ENCODE measurements at regions not wholly inside any gene's neighbourhood (a gene's known extent, or its start where the extent isn't known, plus 50 kb on each side); places are given as distances from the start of the nearest gene placed in this dataset.
"Not testable (repeated sequence)": the region's sequence is repeated elsewhere in the genome, so short reads cannot be mapped to it uniquely, and the experiment has no call there.

DNA sequence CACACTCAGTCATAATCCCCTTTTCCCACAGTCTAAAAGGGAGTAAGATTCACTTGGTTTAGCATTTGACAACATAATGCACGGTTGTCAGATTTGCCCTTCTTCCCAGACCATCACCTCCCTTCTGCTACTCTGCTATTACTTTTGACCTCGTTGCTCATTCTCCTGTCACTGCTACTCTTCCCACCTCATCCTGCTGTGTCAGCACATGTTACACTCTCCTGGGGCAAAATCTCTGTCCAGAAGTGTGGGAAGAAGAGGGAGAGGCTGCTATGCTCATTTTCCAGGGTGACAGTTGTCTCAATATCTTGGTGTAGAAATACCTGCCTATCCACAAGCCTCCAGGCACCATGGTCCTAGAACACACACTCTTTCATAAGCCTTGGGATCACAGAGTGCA is 449.9 kb upstream of the PIK3R1 start:
- H3K9ac ChIP-seq (ENCODE audit: low read depth, low read length), result no peak overlapping the region

GRCh38 chr5:67757771-67758170 is 457.8 kb upstream of the PIK3R1 start:
- peaks cover 18% of the 10 kb centered on the region for H3K9me3 ChIP-seq (ENCODE audit: control insufficient read depth, insufficient read depth, low read length)
- not testable (repeated sequence) for H3K4me1 ChIP-seq (ENCODE audit: control insufficient read depth, insufficient read depth, low read length); H3K9ac ChIP-seq (ENCODE audit: low read depth, low read length); H3K4me3 ChIP-seq (ENCODE audit: low read depth, low read length); H3K27ac ChIP-seq (ENCODE audit: low read depth, low read length); H3K36me3 ChIP-seq (ENCODE audit: control insufficient read depth, insufficient read depth, low read length); H3K27me3 ChIP-seq (ENCODE audit: control insufficient read depth, insufficient read depth, low read length)

More for the DNA sequence above, 449.9 kb upstream of the PIK3R1 start:
- no peaks in the 10 kb centered on the region for H3K36me3 ChIP-seq (ENCODE audit: control insufficient read depth, insufficient read depth, low read length)
- H3K9me3 ChIP-seq (ENCODE audit: control insufficient read depth, insufficient read depth, low read length), result no peaks in the 10 kb centered on the region
- H3K4me1 ChIP-seq (ENCODE audit: control insufficient read depth, insufficient read depth, low read length), result no peaks in the 10 kb centered on the region
- H3K4me3 ChIP-seq (ENCODE audit: low read depth, low read length), result no peak overlapping the region
- no peaks in the 10 kb centered on the region for H3K27me3 ChIP-seq (ENCODE audit: control insufficient read depth, insufficient read depth, low read length)
- no peak overlapping the region for H3K27ac ChIP-seq (ENCODE audit: low read depth, low read length)

- no peaks in the 10 kb centered on the region for H3K27me3 ChIP-seq (ENCODE audit: control insufficient read depth, insufficient read depth, low read length)
- peak overlapping the region; percentile 28 for H3K27ac ChIP-seq (ENCODE audit: low read depth, low read length)
- no peak overlapping the region for H3K4me3 ChIP-seq (ENCODE audit: low read depth, low read length)
- H3K36me3 ChIP-seq (ENCODE audit: control insufficient read depth, insufficient read depth, low read length), result no peaks in the 10 kb centered on the region
- peaks cover 8% of the 10 kb centered on the region for H3K4me1 ChIP-seq (ENCODE audit: control insufficient read depth, insufficient read depth, low read length)
- H3K9ac ChIP-seq (ENCODE audit: low read depth, low read length), result no peak overlapping the region
- peaks cover 12% of the 10 kb centered on the region for H3K9me3 ChIP-seq (ENCODE audit: control insufficient read depth, insufficient read depth, low read length)
Measured at GRCh38 chr5:67752357-67752708, 463.2 kb upstream of the PIK3R1 start.

- Histone ChIP-seq H3K4me3 (ENCODE audit: low read depth, low read length) (no peak overlapping the region), H3K27ac (ENCODE audit: low read depth, low read length) (no peak overlapping the region), H3K9me3 (ENCODE audit: control insufficient read depth, insufficient read depth, low read length) (no peaks in the 10 kb centered on the region; the same call in 1 of the 2 replicates), H3K27me3 (ENCODE audit: control insufficient read depth, insufficient read depth, low read length) (no peaks in the 10 kb centered on the region), H3K4me1 (ENCODE audit: control insufficient read depth, insufficient read depth, low read length) (peaks cover 8% of the 10 kb centered on the region), H3K9ac (ENCODE audit: low read depth, low read length) (no peak overlapping the region), H3K36me3 (ENCODE audit: control insufficient read depth, insufficient read depth, low read length) (no peaks in the 10 kb centered on the region)
Measured at GRCh38 chr5:67748165-67748690, 467.3 kb upstream of the PIK3R1 start.

- no peak overlapping the region for H3K27ac ChIP-seq (ENCODE audit: low read depth, low read length)
- no peaks in the 10 kb centered on the region for H3K36me3 ChIP-seq (ENCODE audit: control insufficient read depth, insufficient read depth, low read length)
- peaks cover 2% of the 10 kb centered on the region; the same call in 1 of the 2 replicates for H3K9me3 ChIP-seq (ENCODE audit: control insufficient read depth, insufficient read depth, low read length)
- H3K4me1 ChIP-seq (ENCODE audit: control insufficient read depth, insufficient read depth, low read length), result peaks cover 4% of the 10 kb centered on the region; the same call in 1 of the 2 replicates
- no peak overlapping the region for H3K9ac ChIP-seq (ENCODE audit: low read depth, low read length)
- H3K4me3 ChIP-seq (ENCODE audit: low read depth, low read length), result no peak overlapping the region
- no peaks in the 10 kb centered on the region for H3K27me3 ChIP-seq (ENCODE audit: control insufficient read depth, insufficient read depth, low read length)
Measured at GRCh38 chr5:67747096-67747495, 468.5 kb upstream of the PIK3R1 start.

- not testable (repeated sequence) for H3K4me3 ChIP-seq (ENCODE audit: low read depth, low read length); H3K27ac ChIP-seq (ENCODE audit: low read depth, low read length); H3K9ac ChIP-seq (ENCODE audit: low read depth, low read length); H3K27me3 ChIP-seq (ENCODE audit: control insufficient read depth, insufficient read depth, low read length); H3K9me3 ChIP-seq (ENCODE audit: control insufficient read depth, insufficient read depth, low read length); H3K36me3 ChIP-seq (ENCODE audit: control insufficient read depth, insufficient read depth, low read length); H3K4me1 ChIP-seq (ENCODE audit: control insufficient read depth, insufficient read depth, low read length)
Measured at GRCh38 chr5:67746608-67747007, 468.9 kb upstream of the PIK3R1 start.

GRCh38 chr5:67746103-67746502 is 469.5 kb upstream of the PIK3R1 start:
- peaks cover 2% of the 10 kb centered on the region; the same call in 1 of the 2 replicates for H3K9me3 ChIP-seq (ENCODE audit: control insufficient read depth, insufficient read depth, low read length)
- H3K27ac ChIP-seq (ENCODE audit: low read depth, low read length), result no peak overlapping the region
- no peak overlapping the region for H3K4me3 ChIP-seq (ENCODE audit: low read depth, low read length)
- H3K27me3 ChIP-seq (ENCODE audit: control insufficient read depth, insufficient read depth, low read length), result no peaks in the 10 kb centered on the region
- H3K9ac ChIP-seq (ENCODE audit: low read depth, low read length), result no peak overlapping the region
- H3K36me3 ChIP-seq (ENCODE audit: control insufficient read depth, insufficient read depth, low read length), result no peaks in the 10 kb centered on the region
- no peaks in the 10 kb centered on the region for H3K4me1 ChIP-seq (ENCODE audit: control insufficient read depth, insufficient read depth, low read length)

- Histone ChIP-seq H3K9ac (ENCODE audit: low read depth, low read length) (no peak overlapping the region), H3K4me3 (ENCODE audit: low read depth, low read length) (no peak overlapping the region), H3K27me3 (ENCODE audit: control insufficient read depth, insufficient read depth, low read length) (no peaks in the 10 kb centered on the region), H3K27ac (ENCODE audit: low read depth, low read length) (no peak overlapping the region), H3K4me1 (ENCODE audit: control insufficient read depth, insufficient read depth, low read length) (peaks cover 15% of the 10 kb centered on the region), H3K9me3 (ENCODE audit: control insufficient read depth, insufficient read depth, low read length) (no peaks in the 10 kb centered on the region), H3K36me3 (ENCODE audit: control insufficient read depth, insufficient read depth, low read length) (no peaks in the 10 kb centered on the region)
Measured at GRCh38 chr5:67732921-67733320, 482.6 kb upstream of the PIK3R1 start.

GRCh38 chr5:67732471-67732870 is 483.1 kb upstream of the PIK3R1 start:
- Histone ChIP-seq H3K9ac (ENCODE audit: low read depth, low read length) (no peak overlapping the region), H3K4me3 (ENCODE audit: low read depth, low read length) (no peak overlapping the region), H3K4me1 (ENCODE audit: control insufficient read depth, insufficient read depth, low read length) (peaks cover 15% of the 10 kb centered on the region), H3K27me3 (ENCODE audit: control insufficient read depth, insufficient read depth, low read length) (no peaks in the 10 kb centered on the region), H3K27ac (ENCODE audit: low read depth, low read length) (no peak overlapping the region), H3K9me3 (ENCODE audit: control insufficient read depth, insufficient read depth, low read length) (no peaks in the 10 kb centered on the region), H3K36me3 (ENCODE audit: control insufficient read depth, insufficient read depth, low read length) (no peaks in the 10 kb centered on the region)

DNA sequence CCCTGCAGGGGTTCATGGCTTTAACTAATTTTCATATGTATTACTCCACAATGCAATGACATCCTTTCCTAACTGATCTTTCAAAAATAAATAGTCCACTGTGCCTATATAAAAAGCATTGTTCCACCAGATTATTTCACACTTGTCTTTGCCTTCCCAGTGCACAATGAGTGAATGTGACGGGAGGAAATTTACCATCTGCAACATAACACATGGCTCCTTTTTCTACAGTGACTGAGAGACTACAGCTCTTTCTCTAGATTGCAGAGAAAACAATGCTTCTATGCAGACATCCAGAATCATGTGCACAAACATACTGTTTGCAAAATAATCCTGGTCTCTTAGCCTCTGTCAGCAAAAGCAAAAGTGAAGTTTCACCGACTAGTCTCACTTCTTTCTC is 483.7 kb upstream of the PIK3R1 start:
- Histone ChIP-seq H3K36me3 (ENCODE audit: control insufficient read depth, insufficient read depth, low read length) (no peaks in the 10 kb centered on the region), H3K27ac (ENCODE audit: low read depth, low read length) (no peak overlapping the region), H3K27me3 (ENCODE audit: control insufficient read depth, insufficient read depth, low read length) (no peaks in the 10 kb centered on the region), H3K4me3 (ENCODE audit: low read depth, low read length) (no peak overlapping the region), H3K9ac (ENCODE audit: low read depth, low read length) (no peak overlapping the region), H3K9me3 (ENCODE audit: control insufficient read depth, insufficient read depth, low read length) (no peaks in the 10 kb centered on the region), H3K4me1 (ENCODE audit: control insufficient read depth, insufficient read depth, low read length) (peaks cover 15% of the 10 kb centered on the region)

DNA sequence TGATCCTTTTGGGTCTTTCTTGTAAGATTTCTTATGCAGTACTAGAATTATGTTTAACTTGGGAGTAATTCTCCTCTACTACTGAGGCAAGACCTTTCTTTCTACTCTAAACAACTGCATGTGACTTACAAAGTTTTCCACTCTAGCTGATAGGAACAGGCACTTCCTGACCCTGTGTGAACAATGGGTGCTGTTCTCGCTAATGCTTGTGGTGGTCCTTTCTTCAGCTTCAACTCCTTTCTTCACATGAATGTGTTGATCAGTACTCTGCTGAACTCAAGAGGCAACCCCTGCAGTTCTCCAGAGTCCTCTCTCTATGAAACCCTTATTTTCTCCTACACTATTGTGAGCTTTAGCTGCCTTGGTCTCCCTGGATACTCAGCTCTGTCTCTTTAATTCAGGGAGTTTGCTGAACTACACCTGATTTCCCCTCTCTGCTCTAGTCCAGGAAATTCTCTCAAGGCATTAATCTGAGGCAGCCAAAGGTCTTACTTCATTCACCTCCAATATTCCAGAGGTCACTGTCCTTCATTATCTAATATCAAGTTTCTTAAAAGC is 484.6 kb upstream of the PIK3R1 start:
- Histone ChIP-seq H3K4me1 (ENCODE audit: control insufficient read depth, insufficient read depth, low read length) (peaks cover 15% of the 10 kb centered on the region), H3K27ac (ENCODE audit: low read depth, low read length) (peak overlapping the region; percentile 5), H3K4me3 (ENCODE audit: low read depth, low read length) (no peak overlapping the region), H3K9ac (ENCODE audit: low read depth, low read length) (no peak overlapping the region), H3K9me3 (ENCODE audit: control insufficient read depth, insufficient read depth, low read length) (no peaks in the 10 kb centered on the region), H3K36me3 (ENCODE audit: control insufficient read depth, insufficient read depth, low read length) (no peaks in the 10 kb centered on the region), H3K27me3 (ENCODE audit: control insufficient read depth, insufficient read depth, low read length) (no peaks in the 10 kb centered on the region)

All from HUES48 (cell line).